Amniotic stem cell (primary cell): ENCODE measurements at regions not wholly inside any gene's neighbourhood (a gene's known extent, or its start where the extent isn't known, plus 50 kb on each side); places are given as distances from the start of the nearest gene placed in this dataset.
A peak's percentile ranks its signal among the peaks of the same experiment; 100 is the strongest.

Experiments used
- DNase-seq: peaks from one replicate; lab custom pipeline; 2025; lab: John Stamatoyannopoulos, UW

DNA sequence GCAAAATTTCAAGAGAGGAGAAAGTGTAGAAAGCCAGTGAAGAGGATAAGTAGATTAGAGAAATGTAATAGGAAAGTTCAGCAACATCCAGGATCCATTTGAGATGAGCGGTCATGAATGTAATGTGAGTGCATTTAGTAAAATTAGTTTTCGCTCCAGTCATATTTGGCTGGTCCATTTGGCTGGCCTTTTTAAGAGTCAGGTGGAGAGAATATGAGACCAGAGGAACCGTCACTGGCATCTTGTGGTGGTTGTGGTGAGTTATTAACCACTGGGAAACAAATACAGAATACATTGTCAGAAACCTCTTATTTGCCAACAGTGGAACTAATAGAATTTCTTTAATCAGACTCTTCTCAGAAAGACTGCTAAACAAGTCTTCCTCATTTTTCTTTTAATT is 1064.3 kb upstream of the CDH2 start:
- DNase-seq, result no peak

DNA sequence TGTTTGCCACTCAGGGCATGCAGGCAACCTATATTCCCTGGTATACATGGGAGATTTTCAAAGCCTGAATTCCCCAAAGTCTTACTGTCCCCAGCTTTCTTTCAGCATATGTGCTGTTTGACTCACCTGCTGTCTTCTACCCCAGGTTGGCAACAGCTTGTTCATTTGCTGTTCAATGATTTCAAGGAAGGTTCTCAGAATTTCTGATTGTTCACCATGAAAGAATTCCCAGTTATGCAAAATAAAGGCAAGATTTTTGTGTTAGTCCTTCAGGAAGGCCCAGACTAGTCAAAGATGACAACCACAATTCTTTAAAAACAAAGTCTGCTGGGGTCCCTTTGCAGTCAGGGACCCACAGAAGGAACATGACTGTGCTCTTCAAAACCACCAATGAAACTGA is 1057.8 kb upstream of the CDH2 start:
- no peak for DNase-seq

DNA sequence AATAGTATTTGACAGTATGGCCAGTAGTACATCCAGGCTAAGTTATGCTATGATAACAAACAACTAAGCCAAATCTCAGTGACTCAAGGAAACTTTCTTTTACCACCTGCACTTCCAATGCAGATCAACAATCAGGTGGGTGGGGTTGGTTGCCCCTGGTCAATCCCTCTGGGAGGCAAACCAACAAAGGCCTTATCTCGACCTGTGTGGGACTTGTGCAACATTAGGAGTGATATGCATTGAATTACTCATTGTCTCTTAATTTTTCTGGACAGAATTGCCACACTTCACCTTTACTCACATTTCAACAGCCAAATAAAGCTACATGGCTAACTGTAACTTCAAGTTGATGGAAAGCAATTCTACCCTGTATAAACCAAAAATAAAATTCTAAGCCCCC is 1049.3 kb upstream of the CDH2 start:
- DNase-seq, result no peak

DNA sequence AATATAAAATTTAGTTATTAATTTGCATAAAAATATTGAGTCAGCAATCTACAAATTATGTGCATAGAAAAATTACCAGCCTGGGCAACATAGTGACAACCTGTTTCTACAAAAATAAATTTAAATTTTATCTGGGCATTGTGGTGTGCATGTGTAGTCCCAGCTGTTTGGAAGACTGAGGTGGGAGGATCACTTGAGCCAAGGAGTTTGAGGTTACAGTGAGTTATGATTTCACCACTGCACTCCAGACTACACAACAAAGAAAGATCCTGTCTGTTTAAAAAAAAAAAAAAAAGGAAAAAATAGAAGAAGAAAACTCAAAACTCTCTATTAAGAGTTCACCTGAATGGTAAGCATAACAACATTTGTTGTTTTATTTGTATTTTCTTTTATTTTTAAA is 1048.4 kb upstream of the CDH2 start:
- no peak for DNase-seq

DNA sequence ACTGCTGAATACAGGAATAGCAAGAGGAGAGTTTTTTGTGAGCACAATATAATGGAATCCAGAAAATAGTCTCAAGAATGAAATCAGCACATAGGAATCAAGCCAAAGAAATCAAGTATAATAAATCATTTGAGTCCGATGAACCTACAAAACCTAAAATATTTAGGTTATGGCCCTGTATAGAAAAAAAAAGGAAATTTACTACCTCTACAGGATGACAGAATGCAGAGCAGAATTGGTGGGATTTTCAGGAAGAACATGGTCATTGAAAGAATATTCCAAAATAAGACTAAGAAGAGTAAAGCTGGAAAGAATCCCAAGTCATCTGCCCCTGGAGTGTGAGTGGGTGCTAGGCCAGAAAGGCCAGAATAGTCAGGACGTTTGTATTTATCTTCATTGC is 1041.2 kb upstream of the CDH2 start:
- DNase-seq, result no peak

DNA sequence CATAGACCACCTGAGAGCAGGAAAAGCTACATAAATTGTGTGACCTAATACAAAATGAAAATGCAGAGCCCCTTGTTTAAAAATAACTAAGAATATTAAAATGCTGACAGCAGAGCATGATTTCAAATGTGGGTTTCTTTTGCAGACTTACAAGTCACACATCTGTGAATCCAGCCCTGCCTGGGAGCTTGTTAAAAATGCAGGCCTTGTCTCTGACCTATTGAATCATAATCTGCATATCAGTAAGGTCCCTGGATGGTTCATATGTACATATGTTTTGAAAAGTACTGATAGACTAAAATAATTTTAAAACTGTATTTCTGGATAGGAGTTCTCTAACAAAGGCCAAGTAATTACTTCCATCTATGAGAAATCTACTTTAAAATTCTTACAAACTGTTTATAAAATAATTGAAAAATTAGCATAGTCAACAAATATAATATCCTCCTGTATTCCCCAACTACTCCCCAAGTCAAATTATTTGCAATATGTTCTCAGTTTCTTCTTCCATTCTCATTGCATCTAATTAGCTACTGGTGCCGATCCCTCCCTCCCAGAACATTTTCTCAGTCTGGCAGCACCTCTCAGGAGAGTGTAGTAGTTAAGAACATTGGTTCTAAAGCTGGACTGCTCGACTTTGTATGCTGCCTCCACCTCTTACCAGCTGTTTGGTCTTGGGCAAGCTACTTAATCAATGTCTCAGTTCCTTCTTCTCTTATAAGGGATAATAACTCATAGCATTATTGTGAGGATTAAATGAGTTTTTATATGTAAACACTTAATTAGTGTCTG is 1040.4 kb upstream of the CDH2 start:
- no peak for DNase-seq

DNA sequence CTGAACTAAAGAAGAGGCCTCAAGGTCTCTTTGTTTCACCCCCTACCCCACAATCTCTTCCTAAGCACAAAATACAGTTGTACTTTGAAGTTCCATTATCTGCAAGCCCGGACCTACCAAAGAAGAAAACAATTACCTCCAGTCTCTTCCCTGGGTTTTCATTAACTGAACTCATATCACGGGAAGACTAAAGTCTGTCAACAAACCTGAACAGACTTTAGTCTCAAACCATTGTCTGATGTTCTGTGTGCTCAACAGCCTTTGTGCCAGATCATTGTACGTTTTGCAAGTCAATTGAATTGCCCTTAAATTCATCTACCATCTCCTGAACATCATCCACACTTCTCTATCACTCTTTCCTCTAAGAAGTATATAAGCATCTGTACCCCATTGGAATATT is 1021.9 kb upstream of the CDH2 start:
- no peak for DNase-seq

DNA sequence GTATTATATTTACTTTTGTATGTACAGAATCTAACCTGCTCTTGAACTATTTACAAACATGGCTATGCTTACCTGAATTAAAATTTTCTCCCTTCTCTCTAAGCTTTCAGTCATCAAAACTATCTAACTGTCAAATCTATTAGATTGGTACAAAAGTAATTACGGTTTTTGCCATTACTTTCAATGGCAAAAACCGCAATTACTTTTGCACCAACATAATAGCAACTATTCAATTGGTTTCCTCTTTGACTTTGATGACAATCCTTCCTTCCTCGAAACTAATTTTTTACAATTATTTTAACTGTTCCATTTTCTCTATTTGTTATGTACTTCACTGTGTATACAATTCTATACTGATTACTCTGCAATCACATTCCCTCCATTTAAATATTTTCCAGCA is 1019.4 kb upstream of the CDH2 start:
- no peak for DNase-seq

DNA sequence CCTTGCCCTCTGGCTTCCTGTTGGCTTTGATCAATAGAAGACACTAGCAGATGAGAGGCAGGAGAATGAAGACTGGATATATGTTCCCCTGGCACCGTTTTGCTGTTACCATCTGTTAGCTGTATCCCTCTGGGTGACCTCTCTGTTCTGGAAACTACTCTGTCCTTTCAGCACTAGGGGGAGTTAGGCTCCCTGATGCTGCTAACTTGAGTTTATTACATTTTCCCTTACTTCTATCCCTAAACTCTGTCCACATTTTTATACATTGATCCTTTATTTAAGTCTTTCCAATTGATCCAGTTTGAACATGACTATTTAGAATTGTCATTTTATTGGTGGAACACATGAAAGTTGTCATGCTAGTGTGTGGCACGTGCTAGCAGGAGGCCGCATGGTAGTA is 1014.3 kb upstream of the CDH2 start:
- no peak for DNase-seq

DNA sequence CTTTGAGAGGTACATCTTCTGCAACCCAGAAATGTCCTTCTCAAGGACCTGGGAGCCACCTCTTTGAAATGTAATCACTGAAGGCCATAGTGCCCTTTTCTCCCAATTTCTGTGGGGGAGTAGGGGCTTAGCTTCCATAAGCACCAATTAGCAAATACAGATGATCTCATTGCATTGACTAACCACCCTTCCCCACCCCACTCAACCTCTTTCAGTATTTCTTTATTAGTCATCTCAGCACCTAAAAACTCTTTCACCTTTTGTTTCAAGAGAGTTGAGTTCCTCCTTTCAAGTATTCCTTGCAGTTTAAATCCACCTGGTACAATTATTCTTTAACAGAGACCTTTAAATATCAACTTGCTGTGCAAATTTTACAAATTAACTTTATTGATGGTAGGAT is 1011.8 kb upstream of the CDH2 start:
- DNase-seq, result no peak

DNA sequence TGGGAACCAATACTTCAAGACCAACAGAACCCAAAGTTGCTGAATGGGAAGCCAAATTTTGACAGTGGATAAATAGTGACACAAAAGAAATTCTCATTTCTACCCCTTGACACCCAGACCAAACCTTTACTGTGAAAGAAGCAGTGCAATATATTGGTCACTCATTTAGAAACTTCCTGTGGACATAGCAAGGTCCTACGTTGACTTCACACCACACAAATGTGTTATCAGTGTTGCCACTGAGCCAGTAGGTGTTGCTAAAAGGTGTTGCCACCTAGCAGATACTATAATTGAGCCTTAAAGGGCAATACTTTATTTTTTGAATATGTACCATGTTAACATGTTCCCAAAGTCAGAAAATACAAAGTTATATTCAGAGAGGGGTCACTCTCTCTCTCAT is 1008.9 kb upstream of the CDH2 start:
- no peak for DNase-seq

DNA sequence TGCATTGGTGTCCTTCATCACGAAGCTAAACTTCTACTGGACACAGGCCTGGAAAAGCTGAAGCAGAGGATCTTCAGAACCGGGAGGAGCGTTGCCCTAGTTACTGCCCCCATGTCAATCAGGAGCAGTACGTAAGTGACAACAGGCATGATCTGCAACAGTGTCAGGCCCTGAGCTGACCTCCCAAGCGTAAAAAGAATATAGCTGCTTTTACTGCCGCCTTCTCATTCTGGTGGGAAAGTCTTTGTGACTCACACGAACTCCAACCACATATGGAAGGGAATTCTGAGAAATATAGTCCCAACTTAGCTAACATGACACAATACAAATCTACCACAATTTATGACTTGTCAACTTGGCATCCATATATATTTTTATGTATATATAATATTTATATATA is 1007.7 kb upstream of the CDH2 start:
- no peak for DNase-seq

DNA sequence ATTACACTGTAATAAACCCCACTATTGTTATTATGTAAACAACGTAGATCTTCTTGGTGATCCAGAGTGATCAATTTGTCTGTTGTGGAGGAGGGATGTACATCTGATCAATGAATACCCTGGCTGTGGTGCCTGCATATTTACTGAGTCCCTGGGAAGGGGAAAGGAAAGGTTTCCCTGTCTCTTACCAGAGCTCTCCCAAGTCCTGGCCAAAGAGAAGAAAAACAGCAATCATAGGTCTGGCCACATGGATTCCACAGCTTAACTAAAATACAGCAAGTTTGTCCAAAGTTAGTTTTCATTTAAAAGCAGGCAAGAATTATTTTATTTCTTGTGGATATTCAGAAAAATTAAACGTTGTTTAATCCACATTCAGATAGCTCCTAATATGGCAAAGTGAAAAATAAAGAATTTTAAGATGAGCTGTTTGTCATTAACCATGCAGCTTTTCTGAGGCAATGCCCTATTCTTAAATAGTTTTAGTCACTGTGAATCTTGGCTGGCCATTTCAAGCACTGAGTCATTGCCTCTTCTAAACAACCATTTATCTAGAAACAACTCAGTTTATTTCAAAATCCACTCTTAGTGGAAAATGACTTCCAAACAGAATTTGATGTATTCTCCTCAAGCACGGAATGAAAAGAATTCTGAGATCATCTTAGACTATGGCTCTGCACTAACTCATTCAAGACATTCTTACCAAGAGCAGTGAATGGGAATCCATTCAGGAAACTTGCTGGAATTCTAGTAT is 1004.4 kb upstream of the CDH2 start:
- DNase-seq, result peak; percentile 83

DNA sequence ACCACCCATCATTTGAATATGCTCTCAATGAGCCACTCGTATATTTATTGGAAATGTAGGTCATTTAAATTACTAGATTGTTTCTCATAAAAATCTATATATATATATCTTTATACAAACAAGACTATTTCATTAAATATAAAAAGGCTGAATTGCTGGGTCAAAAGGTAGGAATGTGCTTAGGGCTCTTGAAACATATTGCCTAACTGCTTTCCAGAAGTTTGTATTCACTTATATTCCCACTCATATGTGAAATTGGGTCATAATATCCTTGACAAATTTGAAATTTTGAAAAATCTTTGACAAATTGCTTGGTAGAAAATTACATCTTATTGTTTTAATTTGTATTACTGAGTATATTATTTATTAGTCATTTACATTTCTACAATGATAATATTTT is 999.8 kb upstream of the CDH2 start:
- DNase-seq, result no peak

DNA sequence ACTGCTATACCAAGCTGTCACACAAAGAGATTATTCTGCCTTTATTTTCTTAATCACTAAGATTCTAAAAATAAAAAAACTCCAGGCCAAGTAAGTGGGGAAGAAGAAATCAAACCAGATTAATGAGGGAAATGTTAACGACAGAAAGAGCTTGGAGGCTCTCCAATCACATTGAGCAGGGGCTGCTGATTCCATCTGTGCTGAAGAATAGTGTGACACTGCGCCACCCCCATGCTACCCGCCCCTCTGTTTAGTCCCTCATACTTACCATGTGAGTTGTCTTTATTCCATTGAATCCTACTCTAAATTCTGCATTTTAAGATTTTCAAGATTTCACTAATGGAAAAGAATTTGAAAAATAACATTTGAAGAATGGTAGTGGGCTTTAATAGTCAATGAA is 998.0 kb upstream of the CDH2 start:
- DNase-seq, result no peak

DNA sequence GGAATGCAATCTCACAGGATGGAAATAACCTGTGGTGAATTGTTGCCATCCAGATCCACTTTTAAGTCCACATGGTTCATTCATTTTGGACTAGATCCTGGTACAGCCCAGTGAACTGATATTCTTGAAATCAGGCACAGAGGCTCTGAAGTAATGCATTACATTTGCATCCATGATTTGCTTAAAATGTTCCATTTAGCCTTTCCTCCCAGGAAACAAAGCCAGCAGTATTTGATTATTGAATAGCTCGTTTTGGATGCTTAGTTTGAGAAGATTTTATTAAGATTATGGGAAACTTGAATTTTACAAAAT is 995.8 kb upstream of the CDH2 start:
- DNase-seq, result no peak

DNA sequence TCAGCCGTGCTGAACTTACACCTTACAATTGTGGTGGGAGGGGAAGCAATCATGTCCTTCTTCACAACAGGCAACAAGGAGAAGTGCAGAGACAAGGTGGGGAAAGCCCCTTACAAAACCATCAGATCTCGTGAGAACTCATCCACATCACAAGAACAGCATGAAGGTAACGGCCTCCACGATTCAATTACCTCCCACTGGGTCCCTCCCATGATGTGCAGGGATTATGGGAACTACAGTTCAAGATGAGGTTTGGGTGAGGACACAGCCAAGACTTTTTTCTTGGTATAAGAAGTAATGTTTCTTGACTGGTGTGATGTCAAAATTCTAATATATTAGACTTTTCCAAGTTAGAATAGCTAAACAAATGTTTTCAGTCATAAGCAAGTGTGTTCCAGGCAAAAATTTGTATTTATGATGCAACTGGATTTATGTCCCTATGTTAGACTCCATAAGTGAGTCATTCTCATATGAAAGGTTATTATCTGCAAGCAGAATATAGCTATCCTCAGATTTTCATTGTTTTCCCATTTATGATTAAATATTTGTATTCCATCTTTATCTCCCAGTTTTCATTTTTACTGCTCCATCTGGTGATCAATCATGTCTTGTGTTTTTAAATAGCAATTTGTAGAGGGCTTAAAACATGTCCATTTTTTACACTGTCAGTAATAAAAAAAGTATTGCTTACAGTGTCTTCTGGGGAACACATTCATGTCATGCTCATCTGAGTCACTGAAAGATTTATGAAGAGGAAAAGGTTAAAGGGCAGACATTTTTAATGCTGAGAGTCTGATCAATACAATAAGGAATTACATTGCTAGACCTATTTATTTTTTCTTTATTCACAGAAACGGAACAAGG is 995.2 kb upstream of the CDH2 start:
- DNase-seq, result no peak

DNA sequence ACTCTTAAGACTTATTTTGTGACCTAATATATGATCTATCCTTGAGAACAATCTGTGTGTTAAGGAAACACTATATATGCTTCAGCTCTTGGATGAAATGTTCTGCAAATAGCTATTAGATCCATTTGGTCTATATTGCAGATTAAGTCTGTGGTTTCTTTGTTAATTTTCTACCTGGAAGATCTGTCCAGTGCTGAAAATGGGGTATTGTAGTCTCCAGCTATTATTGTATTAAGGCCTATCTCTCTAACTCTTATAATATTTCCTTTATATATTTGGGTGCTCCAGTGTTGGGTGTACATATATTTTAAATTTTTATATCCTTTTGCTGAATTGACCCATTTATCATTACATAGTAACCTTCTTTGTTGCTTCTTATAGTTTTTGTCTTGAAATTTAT is 992.7 kb upstream of the CDH2 start:
- no peak for DNase-seq

DNA sequence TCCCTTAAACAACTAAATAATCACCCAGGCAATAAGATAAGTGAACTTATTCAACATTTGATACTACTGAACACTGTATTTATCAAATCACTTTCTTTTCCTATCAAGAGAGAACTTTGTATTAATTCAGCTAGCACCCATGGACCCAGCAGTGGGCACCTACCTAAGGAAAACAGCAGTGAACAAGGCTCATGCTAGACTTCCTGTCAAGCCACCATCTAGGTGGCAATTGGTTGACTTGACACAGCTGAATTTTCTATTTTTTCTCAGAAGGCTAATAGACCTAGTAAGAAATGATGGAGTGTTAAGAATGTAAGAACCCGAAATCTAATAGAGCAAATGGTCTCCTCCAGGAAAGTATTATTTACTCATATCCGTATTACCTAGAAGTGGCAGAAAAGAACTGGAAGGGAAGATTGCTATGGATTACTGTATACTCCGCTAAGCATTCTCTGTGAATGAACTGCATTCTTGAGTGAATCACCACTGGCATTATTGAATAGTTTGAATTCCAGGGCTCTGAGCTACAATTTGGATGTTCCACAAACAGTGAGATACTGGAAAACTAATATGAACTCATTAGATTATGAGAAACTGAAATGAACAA is 988.2 kb upstream of the CDH2 start:
- peak; percentile 63 for DNase-seq

DNA sequence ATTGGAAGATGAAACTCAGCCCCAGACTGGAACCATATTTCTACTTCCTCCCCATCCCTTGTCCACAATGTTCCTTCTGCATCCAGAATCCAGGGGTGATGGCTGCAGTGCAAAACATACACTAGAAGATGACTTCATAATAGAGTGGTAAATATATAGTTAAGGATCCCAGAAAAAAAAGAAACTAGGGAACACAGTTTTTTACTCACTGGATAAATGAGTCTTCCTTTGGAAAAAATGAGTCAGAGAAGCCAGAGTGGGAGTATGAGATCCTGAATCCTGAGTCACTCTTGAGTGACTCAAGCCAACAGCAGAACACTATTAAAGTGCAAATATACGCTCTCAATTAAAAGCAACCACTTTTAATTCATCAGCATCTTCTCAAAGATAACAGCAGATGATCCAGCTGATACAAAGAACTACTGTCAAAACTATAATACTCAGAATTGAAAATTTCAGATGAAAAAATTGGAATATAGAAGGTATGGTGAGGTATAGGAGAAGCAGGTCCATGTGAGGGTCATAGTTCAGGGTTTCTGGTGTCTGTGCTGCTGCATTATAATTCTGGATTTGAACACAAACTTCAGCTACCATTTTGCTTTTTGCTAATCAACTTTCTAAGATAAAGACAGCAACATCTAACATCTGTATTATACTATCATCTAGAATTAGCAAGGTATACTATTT is 987.2 kb upstream of the CDH2 start:
- DNase-seq, result peak; percentile 95

DNA sequence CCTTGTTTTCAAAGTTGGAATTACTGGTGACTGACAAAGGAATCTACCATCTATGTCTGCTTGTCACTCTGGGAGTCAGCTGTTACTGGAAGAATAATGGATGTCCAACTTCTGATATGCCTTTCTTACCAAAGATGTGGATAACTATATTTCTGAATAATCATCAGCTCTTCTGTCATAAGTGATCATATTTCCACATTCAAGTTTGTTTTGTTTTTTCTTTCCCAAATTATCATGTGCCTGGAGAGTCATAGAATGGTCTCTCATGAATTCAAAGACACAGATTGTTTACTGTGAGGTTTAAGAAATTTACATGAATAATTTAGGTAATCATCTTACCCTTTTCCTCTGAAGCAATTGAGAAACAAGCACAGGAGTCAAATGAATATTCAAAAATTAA is 986.7 kb upstream of the CDH2 start:
- no peak for DNase-seq

DNA sequence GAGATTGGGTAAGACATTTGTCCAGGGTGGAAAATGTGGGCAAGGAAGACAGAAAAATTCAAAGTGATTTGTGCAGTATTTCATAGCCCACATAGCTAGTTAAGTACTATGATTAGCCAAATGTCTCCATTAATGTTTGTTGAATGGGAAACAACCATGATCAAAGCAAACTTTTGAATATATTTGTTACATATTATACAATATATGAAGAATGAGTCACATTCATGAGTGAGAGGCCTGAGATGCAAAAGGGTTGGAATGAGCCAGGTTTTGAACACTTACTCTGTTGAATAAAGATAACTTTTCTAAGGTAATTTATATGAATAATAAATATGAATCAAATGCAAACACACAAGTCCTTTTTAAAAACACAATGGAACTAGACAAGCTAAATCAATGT is 984.5 kb upstream of the CDH2 start:
- DNase-seq, result no peak
